ENCODE measurements at regions not wholly inside any gene's neighbourhood (a gene's known extent, or its start where the extent isn't known, plus 50 kb on each side); places are given as distances from the start of the nearest gene placed in this dataset.

DNA sequence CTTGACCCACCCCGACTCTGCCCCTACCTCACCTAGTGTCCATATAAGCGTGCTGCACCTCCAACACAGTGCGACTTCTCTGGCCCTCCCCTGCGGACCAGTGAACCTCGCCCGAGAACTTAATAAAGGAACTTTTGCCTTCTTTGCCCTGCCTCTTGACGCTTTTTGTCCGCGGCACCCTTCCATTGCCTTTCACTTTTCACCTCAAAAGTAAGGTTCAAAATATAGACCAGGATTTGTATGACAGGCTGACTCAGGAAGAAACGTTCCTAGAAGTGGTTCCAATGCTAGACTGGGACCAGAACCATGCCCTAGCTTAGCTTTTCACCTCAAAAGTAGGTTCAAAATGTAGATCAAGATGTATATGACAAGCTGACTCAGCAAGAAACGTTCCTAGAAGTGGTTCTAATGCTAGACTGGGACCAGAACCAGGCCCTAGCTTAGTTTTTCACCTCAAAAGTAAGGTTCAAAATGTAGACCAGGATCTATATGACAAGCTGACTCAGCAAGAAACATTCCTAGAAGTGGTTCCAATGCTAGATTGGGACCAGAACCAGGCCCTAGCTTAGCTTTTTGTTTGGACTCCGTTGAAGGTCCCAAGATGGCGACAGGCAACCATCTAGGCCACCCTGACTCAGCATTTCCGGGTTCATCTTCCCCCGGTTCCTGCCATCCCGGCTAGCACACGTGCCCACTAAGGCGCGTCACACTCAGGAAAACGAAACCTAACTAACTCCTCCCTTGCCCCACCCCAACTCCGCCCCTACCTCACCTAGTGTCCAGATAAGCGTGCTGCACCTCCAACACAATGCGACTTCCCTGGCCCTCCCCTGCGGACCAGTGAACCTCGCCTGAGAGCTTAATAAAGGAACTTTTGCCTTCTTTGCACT is 51.0 kb upstream of the TMEM97 start:
- no peak for TF ChIP-seq ARNT (IDR thresholded peaks at IDR 0.05)
- no peak for TF ChIP-seq ELF4 (IDR thresholded peaks at IDR 0.05)
- no peak for TF ChIP-seq ZNF384 (IDR thresholded peaks at IDR 0.05)

Measured in HEK293T (cell line).